HUDEP-2 (cell line): ENCODE measurements at regions not wholly inside any gene's neighbourhood (a gene's known extent, or its start where the extent isn't known, plus 50 kb on each side); places are given as distances from the start of the nearest gene placed in this dataset.

ENCODE experiments used
- DNase-seq, 76 experiments: peaks; one replicate each; lab custom pipeline; 2025; ENCODE audit not compliant: unreplicated experiment in 76 of 76; lab: John Stamatoyannopoulos, UW

DNA sequence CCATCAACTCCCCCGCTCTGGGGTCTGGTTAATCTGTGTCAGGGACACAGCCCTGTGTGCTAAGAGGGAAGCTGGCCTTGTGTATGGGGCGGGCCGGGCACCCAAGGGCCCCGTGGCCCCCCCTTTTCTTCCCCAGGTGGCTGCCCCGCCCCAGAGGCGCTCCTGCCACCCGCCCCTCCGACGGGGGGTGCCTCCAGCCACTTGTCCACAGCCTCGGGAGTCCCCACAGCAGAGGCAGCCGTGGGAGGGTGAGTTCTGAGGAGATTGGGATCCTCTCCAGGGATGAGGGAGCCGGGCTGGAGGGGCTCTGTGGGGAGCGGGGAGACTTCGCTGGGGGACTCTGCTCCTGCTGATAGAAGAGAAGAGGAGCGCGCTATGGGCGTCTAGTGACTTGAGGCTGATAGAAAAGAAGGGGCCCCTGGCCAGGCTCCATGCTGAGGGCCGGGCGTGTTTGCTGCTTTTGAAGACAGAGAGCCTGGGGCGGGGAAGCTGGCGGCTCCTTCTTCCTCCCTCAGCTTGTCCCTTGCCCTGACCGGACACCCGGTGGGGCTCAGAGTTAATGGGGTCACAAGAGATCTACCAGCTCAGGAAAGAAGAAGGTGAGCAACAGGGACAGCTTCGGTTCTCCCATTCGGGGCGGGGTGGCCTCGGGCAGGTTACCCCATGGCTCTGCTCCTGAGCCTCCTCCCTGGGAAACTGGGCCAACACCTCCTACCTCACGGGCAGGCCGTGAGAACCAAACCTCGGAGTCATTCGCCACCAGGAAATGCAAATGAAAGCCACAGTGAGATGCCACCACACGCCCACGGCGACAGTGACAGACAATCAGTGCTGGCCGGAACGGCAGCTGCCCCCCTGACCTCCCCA is 89.4 kb upstream of the TAF1B start:
- peak in 1 of 76 experiments; percentile 15 for DNase-seq

DNA sequence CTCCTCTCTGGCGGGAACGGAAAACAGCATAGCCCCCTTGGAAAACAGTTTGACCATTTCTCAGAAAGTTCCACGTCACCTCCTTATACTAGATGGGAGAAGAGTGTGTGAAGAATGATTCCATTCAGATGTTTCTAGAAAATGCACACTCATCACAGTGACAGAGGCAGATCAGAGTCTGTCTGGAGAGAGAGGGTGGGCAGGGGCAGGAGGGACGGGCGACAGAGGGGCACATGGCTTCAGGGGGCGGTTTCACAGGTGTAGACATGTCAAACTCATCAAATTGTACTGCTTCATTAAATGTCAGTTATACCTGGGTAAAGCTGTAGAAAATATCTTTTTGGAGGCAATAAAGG is 88.8 kb upstream of the TAF1B start:
- DNase-seq, result no peak

DNA sequence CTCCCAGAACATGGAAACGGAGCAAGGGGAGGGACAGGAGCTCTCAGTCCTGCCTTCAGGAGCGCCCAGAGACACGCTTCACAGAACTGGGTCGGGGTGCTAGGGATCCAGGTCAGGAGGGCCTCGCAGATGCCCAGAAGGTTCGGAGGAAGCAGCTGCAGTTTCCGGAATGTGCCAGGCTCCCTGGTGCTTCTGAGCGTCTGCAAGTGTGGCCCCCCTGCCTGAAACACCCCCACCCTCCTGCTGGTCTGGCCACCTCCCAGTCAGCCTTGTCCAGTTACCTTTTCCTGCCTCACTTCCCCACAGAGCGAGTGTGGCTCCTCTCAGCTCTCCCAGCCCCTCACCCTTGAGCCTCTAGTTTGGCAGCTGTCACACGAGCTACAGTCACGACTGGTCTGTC is 88.3 kb upstream of the TAF1B start:
- no peak for DNase-seq

DNA sequence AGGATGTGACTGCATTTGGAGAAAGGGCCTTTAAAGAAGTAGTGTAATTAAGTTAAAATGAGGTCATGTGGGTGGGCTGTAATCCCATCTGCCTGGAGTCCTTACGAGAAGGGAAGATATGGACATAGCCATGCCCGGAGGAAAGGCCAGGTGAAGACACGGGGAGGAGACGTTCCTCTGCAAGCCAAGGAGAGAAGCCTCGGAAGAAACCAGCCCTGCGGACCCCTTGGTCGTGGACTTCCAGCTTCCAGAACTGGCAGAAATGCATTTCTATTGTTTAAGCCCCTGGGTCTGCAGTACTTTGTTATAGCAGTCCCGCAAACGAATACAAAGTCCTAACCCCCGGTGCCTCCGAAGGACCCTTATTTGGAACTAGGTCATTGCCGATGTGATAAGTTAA is 87.6 kb upstream of the TAF1B start:
- no peak for DNase-seq

GRCh38 chr2:9756692-9757250 is 86.5 kb upstream of the TAF1B start:
- no peak for DNase-seq

- DNase-seq, result no peak
Measured at GRCh38 chr2:9757501-9758264, 85.6 kb upstream of the TAF1B start.

- no peak for DNase-seq
Measured at GRCh38 chr2:9758741-9759140, 84.5 kb upstream of the TAF1B start.

GRCh38 chr2:9760069-9760901 is 83.0 kb upstream of the TAF1B start:
- peak in 1 of 76 experiments; percentile 12 for DNase-seq

GRCh38 chr2:9760902-9761228 is 82.4 kb upstream of the TAF1B start:
- DNase-seq, result peak in 5 of 76 experiments; percentile 3 to 38 (median 23)

DNA sequence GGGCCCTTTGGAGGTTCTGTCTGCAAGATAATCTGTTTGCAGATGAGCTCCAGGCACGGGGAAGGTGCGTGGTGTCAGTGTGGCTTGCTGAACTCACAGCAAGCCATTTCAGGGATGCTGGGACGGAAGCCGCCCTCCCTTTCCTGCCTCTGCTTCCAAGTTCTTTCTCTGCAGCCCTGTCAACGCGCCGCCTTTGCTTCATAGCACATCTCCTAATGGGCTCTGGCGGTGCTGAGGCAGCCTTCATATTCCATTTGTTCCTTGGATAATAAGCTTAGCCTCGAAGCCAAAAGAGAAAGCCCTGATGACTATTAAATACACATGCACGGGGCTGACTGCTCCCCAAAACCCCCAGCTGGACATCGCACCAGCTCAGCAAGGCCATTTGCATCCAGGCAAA is 81.7 kb upstream of the TAF1B start:
- DNase-seq, result no peak

GRCh38 chr2:9762164-9762563 is 81.1 kb upstream of the TAF1B start:
- no peak for DNase-seq

- no peak for DNase-seq
Measured at GRCh38 chr2:9762941-9763340, 80.3 kb upstream of the TAF1B start.

- peak in 19 of 76 experiments; percentile 14 to 64 (median 33) for DNase-seq
Measured at GRCh38 chr2:9763356-9764152, 79.7 kb upstream of the TAF1B start.

DNA sequence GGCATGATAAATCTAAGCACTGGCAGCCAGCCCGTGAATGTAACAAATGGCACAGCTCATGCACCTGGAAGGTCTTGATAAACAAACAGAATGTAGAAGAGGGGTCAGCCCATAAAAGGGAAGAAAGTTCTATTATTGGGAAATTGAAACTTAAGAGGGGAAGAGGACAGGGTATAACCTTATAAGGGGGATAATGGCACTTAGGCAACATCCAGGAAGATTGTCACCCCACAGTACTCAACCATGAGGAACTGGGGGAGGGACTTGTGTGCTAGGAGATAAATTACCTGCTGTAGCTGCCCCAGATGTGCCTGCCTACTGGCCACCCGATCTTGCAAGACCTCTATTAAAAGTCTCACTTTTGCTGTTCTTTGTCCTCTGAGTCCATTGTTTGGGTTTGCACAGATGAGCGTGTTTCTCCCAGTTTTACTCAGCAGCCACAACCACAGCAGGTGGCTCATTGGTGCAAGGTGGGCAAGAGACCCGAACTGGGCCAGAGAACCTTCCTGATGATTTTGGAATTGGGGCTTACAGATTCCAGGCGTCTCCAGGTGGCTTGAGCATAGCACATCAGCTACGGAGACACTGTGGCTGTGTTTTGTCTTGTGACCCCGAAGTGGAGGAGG is 79.0 kb upstream of the TAF1B start:
- DNase-seq, result peak in 3 of 76 experiments; percentile 14 to 31 (median 16)

DNA sequence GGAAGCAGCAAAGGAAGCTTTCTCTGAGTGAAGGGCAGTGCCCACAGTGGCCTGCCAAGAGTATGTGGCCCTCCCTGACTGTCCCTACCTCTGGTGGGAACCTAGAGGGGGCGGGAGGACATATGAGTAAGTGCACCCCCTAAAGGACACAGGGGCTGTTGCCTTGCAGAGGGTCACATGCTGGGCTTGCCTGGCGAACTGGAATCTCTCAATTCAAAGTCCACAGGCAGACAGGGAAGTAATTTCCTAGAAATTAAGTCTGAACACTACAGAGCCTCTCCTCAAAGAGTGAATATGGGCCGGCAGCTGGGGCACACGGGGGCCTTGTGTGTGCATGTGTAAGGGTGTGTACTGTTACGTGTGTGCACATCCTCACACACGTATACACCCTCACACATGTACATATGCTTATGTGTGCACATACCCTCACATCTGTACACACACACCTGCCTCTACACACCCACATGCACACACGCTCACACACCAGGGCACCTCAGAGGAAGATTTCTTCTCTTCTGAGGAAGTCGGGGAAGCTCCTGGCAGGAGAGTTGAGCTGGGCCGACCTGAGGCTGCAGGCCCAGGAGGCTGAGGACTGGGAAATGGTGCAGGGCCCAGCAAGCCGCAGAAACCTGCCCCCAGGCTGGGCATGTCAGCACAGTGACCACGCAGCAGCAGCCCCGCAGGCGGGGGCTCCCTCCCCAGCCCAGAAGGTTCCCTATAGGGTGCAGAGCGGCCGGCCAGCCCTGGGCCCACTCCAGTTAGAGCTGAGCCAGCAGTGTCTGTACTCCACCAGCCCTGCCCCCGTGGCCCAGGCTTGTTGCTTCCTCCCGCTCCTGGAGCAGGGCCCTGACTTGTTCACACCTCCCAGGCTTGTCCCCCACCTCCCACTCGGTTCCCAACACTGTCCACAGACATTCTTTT is 77.4 kb upstream of the TAF1B start:
- no peak for DNase-seq

- no peak for DNase-seq
Measured at GRCh38 chr2:9767656-9768281, 75.5 kb upstream of the TAF1B start.

DNA sequence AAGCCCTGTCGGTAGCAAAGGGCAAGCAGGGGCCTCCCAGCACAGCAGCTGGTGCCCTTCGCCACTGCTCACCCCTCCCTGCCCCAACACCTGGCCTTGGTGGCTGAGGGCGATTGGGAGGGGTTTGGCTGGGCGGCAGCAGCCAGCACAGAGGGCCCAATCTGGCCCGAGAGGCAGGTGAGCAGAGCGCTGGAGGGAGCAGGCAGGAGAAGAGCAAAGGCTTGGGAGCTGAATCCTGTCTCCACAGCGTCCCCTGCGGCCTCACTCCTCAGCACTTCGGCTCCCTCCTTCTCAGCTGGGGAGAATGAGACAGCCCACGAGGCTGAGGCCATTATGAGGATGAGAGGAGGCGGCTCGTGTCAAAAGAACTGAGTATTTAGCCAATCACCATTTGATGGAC is 74.9 kb upstream of the TAF1B start:
- no peak for DNase-seq
